GM18502 (cell line): ENCODE measurements at regions not wholly inside any gene's neighbourhood (a gene's known extent, or its start where the extent isn't known, plus 50 kb on each side); places are given as distances from the start of the nearest gene placed in this dataset.

Experiments
- ATAC-seq: cut with Tn5 transposase; IDR thresholded peaks from one replicate; pipeline ENCODE4 v1.9.1; 2021; ENCODE audit warnings: mild to moderate bottlenecking; ENCODE audit not compliant: unreplicated experiment, poor library complexity

DNA sequence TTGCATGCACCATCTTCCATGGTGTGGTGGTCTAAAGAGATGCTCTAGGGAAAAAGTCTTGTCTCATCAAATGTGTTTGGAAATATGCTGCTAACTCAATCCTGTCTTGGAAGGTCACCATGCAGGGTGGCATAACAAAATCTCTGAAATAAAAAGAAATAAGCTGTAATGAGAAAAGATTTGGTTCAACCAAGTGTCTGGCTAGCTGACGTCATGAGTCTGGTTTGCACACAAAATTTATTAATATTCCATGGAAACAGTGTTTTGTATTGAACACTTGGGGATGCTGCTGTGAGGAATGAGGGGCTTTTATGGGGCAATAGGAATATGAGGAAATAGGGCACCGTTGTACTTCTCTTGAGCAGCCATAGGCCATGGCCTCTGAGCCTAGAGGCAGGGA, 575.7 kb upstream of the CDH5 start:
- no peak for ATAC-seq

DNA sequence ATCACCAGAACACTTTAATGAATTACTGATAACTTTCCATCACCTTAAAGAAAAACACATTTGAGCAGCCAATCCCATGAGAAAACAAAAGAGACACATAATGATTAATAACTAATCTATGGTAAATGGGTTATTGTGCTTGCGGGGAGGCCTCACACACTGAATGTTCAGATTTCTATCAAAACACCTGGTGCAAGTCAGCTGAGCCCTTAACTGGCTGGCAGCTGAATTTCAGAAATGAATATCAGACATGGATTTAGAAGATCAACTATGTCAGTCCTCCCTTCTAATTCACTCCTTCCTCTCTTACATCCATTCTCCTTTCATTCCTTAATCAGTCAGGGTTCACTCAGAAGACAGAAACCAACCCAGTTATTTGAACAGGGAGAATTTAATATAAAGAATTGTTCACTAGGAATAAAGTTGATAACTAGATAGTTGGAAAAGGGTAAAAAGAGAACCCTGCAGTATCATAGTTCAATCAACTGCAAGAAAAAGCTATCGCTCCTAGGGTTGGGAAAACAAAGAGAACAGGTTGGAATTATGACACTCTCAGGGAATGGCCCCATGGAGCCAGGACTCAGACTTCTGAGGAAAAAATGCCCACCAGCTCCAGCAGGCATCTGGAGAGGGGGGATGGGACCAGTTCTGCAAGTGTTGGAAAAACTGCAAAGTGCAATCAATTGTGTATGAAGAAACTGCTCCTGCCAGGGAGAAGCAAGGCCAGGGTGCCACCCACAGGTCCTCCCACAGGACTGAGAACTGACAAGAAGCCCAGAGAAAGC, 577.1 kb upstream of the CDH5 start:
- no peak for ATAC-seq

DNA sequence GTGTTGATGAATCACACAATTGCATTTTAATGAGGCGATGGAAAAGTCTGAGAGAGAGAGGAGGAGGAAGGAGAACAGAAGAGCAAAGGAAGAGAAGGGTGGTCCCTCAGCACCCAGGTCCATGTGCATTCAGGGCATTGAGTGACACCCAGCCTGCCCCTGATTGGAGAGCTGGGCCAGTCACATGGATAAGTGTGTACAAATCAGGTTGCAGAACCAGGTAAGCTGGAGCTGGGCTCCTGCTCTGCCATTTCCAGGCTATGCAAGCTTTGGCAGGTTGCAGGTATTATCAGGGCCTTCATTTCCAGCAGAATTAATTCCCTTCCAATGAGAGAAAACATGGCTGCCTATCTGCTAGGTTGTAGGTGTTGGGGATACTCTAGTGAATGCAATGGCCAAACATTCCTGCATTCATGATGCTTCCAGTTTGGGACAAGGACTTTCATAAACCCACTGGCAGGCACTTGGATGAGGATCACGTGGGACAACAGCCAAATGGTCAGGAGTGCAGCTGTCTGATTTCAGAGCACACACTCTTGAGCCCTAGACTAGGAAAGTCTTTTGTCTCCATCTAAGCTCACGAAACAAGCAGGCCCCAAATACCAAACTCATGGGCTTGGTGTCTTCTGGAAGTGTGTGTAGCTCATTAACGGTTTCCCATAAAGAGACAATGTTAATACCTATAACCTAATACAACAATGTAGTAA, 577.9 kb upstream of the CDH5 start:
- ATAC-seq: no peak

DNA sequence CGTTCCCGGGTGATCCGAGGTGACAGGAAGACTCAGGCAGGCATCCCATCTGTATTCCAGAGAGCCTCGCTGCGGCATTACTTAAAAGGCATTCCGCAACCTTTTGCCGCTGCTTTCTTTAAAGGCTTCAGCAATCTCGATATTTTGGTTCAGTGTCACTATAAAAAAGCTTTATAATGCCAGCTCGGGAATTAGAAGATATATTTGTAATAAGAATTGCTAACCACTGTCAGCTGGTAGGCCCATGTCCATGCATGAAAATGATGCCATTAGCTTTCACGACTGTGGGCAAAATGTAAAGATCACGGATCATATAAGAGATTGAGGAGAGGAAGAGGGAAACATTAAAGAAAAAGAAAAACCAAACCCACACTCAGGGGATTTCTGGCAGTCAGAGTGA, 578.6 kb upstream of the CDH5 start:
- ATAC-seq: no peak

DNA sequence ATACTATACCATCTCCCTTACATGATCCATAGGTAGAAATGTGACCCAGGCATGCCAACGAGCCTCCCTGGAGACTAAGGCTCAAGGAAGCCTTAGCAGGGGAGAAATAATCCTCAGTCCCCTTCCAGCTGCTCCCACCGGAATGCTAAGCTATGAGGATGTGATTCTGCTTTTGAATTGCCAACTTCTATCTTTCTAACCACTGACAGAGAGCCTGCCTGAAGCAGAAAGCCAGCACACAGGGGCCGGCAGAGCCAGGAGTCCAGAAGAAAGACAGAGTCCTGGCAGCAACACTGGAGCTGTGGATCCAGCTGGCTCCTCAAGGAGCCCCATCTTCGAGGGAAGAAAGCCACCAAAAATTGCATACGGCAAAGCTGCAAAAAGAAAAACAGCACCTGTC, 579.6 kb upstream of the CDH5 start:
- no peak for ATAC-seq

DNA sequence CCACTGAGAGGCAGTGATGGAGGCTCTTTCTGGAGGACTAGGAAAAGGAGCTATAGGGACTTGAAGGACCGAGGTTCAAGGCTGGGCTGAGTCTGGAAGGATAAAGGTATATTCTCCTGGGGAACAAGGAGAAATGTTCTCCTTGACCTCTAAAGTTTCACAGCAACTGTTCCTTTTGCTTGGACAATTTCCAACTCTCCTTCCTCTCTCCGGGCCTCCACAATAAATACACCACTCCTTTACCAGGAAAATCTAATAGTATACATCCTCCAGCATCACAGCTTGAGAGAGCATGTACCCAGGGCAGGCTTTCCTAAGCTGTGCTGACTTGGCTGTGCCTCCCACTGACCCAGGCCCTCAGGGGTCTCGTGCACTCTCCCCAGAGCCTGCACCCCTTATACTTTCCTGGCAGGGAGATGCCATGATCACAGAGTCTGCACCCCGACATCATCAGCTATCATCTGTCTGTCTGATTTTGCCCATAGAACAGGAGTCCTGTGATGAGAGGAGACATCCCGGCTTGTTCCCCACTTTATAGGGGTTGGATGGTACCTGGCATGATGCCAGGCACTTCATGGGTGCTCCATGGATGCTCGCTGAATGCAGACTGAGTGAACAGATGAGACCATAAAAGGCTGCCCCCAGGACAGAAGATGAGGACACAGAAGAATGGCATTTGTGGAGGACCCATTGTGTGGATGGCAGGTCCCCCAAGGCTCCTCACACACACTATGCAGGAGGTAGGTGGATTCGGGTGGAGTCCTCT, 582.6 kb upstream of the CDH5 start:
- ATAC-seq: no peak

DNA sequence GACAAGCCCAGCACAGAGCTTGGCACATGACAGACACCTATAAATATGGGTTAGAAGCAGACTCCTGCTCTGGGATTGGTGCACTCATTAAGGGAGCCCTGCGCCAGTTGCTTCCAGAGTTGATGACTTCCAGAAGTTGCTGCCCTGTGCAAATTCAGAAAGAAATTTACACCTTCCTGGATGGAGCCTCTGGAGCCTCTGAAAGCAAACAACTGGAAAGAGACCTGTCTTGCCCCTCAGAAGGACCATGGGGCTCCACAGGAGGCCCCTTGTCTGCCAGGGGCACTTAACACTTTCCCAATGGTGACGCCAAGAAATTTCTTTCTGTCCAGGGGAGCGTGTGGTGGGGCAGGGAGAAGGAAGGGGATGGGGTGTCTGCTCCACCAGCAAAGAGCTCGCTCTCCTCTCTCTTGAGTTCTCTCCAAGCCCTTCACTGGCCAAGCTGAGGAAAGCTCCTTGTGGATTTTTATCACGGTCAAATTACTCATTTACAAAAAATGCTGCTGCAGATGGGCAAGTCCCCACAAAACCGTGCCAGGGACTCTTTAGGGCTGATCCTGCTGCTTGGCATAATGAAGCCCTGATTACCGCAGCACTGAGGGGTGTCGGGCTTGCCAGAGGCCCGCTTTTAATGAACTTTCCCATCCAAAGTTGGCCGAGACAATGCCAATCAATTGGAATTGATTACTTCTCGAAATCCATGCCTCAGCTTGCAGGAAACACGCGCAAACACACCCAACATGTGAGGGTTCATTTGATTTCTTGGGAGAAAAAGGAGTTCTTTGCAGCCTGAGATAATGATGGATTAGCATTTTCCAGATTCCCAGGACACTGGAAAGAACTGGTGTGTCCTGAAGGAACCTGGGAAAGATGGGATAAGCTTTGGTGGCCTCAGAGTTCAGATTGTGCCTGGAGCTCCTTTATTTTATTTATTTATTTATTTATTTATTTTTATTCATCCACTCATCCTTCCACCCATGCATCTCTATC, 583.6 kb upstream of the CDH5 start:
- ATAC-seq: no peak

DNA sequence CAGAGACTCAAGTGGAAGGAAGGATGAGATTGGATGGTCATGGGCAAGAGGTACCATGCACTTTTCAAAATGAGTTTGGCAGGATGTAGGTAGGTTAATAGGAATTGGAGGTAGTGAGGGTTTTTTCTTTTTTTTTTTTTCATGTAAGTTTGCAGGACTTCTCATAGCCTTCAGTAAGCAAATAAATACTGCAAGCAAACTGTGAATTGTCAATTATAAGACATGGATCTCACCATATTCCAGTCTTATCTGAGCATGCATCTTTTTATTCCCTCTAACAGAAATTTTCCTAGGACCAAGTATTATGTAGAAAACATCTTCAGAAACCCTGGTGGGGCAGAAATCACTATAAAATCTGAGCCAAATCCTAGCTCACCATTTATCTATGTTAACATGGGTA, 584.6 kb upstream of the CDH5 start:
- no peak for ATAC-seq

DNA sequence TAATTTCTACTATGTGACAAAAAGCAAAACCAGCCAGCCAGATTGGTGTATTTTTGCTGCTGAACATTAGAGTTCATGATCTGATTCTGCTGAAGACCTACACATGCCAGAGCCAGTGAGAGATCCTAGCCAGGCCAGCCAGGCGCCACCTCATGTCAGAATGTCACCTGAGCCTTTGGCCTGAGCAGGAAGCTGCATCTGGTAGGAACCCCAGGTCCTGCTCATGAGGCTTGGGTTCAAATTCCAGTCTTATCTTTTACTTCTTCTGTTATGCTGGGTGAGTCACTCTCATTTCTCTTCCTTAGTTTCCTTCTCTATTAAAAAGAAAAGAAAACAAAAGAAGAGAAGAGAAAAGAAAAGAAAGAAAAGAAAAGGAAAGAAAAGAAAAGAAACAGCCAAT, 585.1 kb upstream of the CDH5 start:
- no peak for ATAC-seq

DNA sequence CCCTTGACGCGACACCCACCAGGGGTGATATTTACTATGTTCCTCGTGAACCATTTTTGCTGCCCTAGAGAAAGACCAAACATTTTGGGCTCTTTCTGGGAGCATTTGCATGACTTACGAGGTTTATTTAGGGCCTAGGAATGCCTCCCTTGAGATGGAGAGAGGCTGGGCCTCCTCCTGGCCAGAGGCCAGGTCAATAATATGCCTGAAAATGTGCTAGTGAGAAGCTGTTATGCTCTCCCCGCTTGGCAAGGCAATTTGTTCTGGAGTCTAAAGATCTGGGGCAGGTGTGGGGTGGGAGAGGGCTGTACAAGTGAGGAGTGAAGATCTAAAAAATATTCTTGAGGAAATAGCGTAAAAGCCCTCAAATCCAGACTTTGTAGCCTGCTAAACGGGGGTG, 587.3 kb upstream of the CDH5 start:
- ATAC-seq: no peak

DNA sequence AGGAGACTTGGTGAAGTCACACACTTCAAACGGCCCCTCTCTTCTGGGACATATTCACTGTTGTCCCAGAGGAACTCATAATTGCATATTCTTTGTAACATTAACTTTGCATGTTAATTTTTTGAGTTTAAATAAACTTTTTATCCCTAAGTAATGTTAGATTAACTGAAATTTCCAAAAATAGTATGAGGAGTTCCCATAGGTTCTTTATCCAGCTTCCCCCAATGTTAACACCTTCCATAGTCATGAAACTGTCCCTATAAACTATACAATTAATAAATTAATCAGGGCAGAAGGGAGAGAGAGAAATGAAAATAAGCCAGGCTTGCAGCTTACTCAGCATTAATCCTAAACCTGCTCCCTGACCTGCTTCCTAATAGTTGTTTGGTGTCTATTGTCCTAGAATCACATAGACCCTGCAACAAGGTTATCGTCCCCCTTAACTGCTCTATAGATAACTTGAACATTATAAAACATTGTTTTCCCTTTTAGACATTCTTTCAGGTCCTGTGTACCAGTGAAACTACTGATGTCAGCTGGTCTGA, 589.8 kb upstream of the CDH5 start:
- no peak for ATAC-seq

DNA sequence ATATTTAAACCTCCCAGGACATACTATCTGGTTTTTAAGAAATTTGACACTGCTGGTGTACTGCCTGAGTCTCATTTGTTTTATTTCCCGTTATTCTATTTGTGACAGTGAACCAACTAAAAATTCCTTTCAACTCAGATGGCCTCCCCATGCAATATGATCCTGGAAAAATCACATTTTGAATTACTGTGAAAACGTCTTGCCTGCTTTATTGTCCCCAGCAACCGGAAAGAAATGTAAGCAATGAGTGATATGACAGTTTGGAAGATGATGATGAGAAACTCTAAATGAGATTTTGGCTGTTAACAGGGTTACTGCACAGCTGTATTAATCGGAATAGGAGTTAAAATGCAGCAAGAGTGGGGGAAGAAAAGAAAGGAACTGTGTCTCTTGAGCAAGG, 590.7 kb upstream of the CDH5 start:
- no peak for ATAC-seq

DNA sequence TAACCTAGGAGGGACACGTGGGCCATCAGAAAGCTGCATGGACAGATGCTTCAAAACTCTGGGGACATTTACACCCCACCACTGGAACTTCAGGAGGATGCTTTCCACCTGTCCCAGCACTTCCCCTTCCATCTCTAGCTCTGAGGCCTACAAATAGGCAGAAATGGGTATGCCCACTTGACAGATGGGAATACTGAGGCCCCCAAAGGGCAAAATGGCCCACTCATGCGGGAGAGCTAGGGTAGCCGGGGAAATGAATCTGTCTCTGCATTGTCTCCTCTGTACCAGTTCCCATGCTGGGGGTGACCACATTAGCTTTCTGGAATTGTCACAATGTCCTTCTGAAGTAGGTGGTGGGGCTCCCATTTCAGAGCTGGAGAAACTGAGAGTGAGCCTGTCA, 592.1 kb upstream of the CDH5 start:
- ATAC-seq: no peak

DNA sequence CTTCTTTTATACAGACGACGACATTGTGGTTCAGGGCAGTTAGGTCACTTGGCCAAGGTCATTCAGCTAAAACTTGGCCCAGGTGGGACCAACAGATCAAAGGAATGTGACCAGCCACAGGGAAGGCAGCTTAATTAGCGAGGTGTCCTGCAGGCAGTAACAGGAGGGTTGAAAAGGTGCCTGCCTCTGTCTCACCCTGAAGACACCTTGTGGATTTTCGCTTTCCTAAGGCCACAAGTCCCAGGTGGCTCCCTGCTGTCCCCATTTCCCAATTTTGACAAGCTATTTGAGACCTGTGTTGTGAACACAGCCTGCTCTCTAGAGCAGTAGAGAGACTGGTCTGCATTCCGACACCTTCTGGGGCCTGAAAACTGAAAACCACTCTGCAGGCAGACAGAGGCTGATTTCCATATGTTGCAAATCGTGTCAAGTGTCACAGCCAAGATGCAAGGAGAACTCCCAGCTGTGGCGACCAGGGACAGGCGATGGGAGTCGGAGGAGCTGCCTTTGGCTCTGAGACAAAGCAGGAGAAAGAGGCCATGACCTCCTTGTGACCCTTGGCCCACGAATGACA, 593.1 kb upstream of the CDH5 start:
- no peak for ATAC-seq

DNA sequence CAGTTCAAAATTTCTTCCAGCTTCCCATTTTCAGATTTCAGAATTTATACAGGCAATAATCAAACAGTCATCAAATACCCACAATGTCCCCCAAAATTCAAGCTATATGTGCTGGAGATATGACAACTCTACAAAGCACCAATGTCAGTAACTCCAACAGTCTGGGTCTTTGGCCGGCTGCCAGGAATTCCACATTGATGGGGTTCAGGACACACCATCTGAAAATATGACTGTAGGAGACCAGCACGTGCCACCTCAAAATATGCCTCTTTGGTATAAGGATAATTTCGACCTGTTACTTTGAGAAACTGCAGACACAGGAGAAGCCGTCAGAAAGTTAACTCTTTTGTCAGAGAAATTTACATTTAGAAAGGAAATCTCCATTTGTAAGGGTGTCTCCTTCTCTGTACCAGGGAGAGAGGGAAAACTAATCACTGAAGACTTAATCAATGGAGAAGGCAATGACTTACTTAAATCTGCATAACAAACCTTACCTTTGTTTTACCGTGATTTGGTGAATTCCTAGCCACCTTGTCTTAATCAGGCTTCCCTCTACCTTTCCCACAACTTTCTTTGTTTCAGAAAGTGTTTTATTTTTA, 594.3 kb upstream of the CDH5 start:
- ATAC-seq: no peak

DNA sequence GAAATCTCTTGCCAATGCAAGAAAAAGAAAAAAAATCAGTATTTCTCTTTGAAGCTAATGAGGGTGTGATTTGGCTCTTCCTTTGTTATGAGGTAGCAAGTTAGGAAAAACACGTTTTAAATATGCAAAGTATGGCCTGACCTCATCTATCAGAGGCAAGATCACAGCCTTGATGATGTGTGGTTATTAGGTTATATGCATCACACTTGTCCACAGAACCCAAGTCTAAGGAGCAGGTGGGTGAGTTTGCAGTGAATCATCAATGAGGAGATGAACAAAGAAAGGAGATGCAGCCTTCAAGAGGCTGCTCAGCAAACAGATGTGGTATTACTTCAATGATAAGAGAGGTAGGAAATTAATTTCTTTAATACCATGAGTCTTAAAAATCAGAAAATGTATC, 594.8 kb upstream of the CDH5 start:
- ATAC-seq: no peak

DNA sequence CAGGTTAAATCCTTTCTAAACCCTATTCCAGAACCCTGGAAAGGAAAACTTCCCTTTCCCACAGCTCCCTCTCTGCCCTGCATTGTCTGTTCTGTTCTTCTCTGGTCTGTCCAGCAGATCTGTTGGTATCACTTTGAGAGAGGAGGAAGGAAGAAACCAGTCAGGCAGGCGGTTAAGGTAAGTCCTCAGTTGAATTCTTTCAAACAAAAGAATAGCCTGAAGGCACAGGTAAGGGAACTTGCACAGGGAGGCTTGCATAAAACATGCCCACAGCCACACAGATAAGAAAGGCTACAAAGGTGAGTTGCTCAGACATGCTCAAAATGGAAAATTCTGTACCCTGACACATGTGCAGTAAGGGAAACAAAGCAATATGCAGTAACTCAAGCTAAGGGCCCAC, 595.7 kb upstream of the CDH5 start:
- ATAC-seq: no peak

DNA sequence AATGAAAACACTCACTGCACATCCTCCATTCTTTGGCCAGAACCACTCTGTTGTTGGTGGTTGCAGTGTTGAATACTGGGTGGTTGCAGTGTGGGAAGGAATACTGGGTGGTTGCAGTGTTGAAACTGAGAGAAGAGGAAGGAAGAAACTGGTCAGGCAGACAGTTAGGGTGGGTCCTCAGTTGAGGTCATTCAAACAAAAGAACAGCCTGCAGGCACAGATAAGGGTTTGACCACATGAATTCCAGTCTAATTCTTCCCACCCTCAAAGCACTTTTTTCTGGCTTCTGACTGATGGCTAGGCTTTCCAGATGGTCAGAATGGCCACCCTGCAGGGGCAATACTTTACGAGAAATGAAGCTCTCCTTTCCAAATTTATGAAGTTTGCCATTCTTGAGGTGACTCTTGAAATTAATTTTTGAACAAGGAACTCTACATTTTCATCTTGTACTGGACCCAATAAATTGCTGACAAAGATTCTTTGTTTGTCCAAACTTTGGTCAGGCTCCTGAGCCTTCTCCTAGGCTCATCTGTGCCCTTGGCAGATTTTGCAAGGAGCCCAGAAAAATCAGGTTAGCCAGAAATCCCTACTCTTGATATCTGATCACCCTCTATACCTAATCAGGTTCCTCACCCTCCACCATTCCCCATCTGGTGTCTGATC, 596.6 kb upstream of the CDH5 start:
- no peak for ATAC-seq

DNA sequence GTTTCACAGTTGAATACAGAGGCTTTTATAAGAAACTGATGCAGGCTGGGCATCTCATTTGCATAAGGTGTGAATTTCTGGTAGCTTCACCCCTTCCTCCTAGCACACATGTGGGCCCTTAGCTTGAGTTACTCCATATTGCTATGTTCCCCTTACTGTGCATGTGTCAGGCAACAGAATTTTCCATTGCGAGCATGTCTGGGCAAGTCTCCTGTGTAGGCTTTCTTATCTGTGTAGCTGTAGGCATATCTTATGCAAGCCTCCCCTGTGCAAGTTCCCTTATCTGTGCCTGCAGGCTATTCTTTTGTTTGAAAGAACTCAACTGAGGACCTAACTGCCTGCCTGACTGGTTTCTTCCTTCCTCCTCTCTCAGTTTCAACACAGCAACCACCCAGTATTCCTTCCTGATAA, 597.4 kb upstream of the CDH5 start:
- ATAC-seq: no peak
